Neural progenitor cell (in vitro differentiated cells): ENCODE measurements at regions not wholly inside any gene's neighbourhood (a gene's known extent, or its start where the extent isn't known, plus 50 kb on each side); places are given as distances from the start of the nearest gene placed in this dataset.

Source experiments
- DNase-seq: peaks from one replicate; pipeline ENCODE4 v3.0.0-alpha.2; 2016; ENCODE audit warnings: low spot score
- H2AFZ ChIP-seq: fragments of 200-600 bp; sonication (generic); replicated peaks from 2 replicates; pipeline ENCODE4 v1.6.1; 2016; ENCODE audit warnings: antibody characterized with exemption
- H3F3A ChIP-seq: fragments of 200-600 bp; sonication (generic); 2 replicates; pipeline ENCODE4 v1.6.1; 2016; ENCODE audit warnings: antibody characterized with exemption, low read depth
- H3K27ac ChIP-seq: fragments of 200-600 bp; sonication (generic); 2 replicates; pipeline ENCODE4 v1.5.1; 2016; ENCODE audit warnings: mild to moderate bottlenecking
- H3K27me3 ChIP-seq: fragments of 200-600 bp; sonication (generic); 2 replicates; pipeline ENCODE4 v1.6.1; 2016; ENCODE audit warnings: mild to moderate bottlenecking, moderate library complexity
- H3K36me3 ChIP-seq: fragments of 200-600 bp; sonication (generic); 2 replicates; pipeline ENCODE4 v1.5.1; 2016
- H3K4me1 ChIP-seq: fragments of 200-600 bp; sonication (generic); 2 replicates; pipeline ENCODE4 v1.6.1; 2016; ENCODE audit warnings: mixed run types
- H3K4me2 ChIP-seq: fragments of 200-600 bp; sonication (generic); 2 replicates; pipeline ENCODE4 v1.6.1; 2016
- H3K4me3 ChIP-seq: fragments of 200-600 bp; sonication (generic); 2 replicates; pipeline ENCODE4 v1.5.1; 2016
- H3K79me2 ChIP-seq: fragments of 200-600 bp; sonication (generic); 2 replicates; pipeline ENCODE4 v1.6.1; 2016; ENCODE audit warnings: low read depth
- H3K9ac ChIP-seq: fragments of 200-600 bp; sonication (generic); 2 replicates; pipeline ENCODE4 v1.6.1; 2016
- H3K9me3 ChIP-seq: fragments of 200-600 bp; sonication (generic); 2 replicates; pipeline ENCODE4 v1.5.1; 2016; ENCODE audit warnings: low read depth
- H4K20me1 ChIP-seq: fragments of 200-600 bp; sonication (generic); 2 replicates; pipeline ENCODE4 v1.6.1; 2016; ENCODE audit warnings: low read depth
- H3K27ac Mint-ChIP-seq: 3 replicates; pipeline ENCODE4 v1.8.0; 2021; ENCODE audit warnings: mixed read lengths
- H3K27me3 Mint-ChIP-seq: 2 replicates; pipeline ENCODE4 v1.8.0; 2022; ENCODE audit warnings: low read depth, mild to moderate bottlenecking, inconsistent platforms, moderate library complexity, mixed read lengths; ENCODE audit not compliant: insufficient read depth
- H3K36me3 Mint-ChIP-seq: 3 replicates; pipeline ENCODE4 v1.8.0; 2021; ENCODE audit warnings: mixed read lengths
- H3K4me1 Mint-ChIP-seq: 3 replicates; pipeline ENCODE4 v1.8.0; 2021; ENCODE audit warnings: mixed read lengths
- H3K4me3 Mint-ChIP-seq: 3 replicates; pipeline ENCODE4 v1.8.0; 2021; ENCODE audit warnings: mild to moderate bottlenecking, moderate library complexity, mixed read lengths
- H3K9me3 Mint-ChIP-seq: 3 replicates; pipeline ENCODE4 v1.8.0; 2020; ENCODE audit warnings: mixed read lengths
- CTCF ChIP-seq: fragments of 200-600 bp; sonication (generic); IDR thresholded peaks from 2 replicates; pipeline ENCODE4 v1.5.1; 2017; ENCODE audit warnings: antibody characterized with exemption, mild to moderate bottlenecking
- EZH2 ChIP-seq: fragments of 200-600 bp; sonication (generic); IDR thresholded peaks from 2 replicates; pipeline ENCODE4 v1.6.1; 2017; ENCODE audit warnings: antibody characterized with exemption, mild to moderate bottlenecking, moderate library complexity
- EZH2phosphoT487 ChIP-seq: fragments of 200-600 bp; sonication (generic); IDR thresholded peaks from 2 replicates; pipeline ENCODE4 v1.6.1; 2017; ENCODE audit warnings: antibody characterized with exemption

GRCh38 chr7:142470544-142470830, 212.6 kb upstream of the PRSS58 start:
- H3K9me3 ChIP-seq = no peaks in the 10 kb centered on the region
- no peak overlapping the region for H2AFZ ChIP-seq
- no peaks in the 10 kb centered on the region for H3K27me3 ChIP-seq
- Mint-ChIP-seq H3K27ac (no peak overlapping the region), H3K36me3 (no peaks in the 10 kb centered on the region), H3K9me3 (no peaks in the 10 kb centered on the region), H3K4me1 (no peaks in the 10 kb centered on the region), H3K4me3 (no peak overlapping the region), H3K27me3 (peaks cover 5% of the 10 kb centered on the region)
- H3K4me1 ChIP-seq = no peaks in the 10 kb centered on the region
- TF ChIP-seq CTCF = no peak
- no peak for TF ChIP-seq EZH2phosphoT487
- TF ChIP-seq EZH2 = no peak
- H4K20me1 ChIP-seq = no peaks in the 10 kb centered on the region
- no peak overlapping the region for H3K9ac ChIP-seq
- no peaks in the 10 kb centered on the region for H3K36me3 ChIP-seq
- no peaks in the 10 kb centered on the region for H3F3A ChIP-seq
- no peak overlapping the region for H3K4me3 ChIP-seq
- no peak for DNase-seq
- H3K27ac ChIP-seq = no peak overlapping the region
- no peaks in the 10 kb centered on the region for H3K79me2 ChIP-seq
- no peak overlapping the region for H3K4me2 ChIP-seq

- Histone ChIP-seq H4K20me1 (no peaks in the 10 kb centered on the region), H3K9me3 (no peaks in the 10 kb centered on the region), H3K36me3 (no peaks in the 10 kb centered on the region), H3K9ac (no peak overlapping the region), H3F3A (no peaks in the 10 kb centered on the region), H2AFZ (no peak overlapping the region), H3K4me3 (no peak overlapping the region), H3K4me2 (no peak overlapping the region), H3K79me2 (no peaks in the 10 kb centered on the region), H3K27me3 (no peaks in the 10 kb centered on the region), H3K4me1 (no peaks in the 10 kb centered on the region), H3K27ac (no peak overlapping the region)
- DNase-seq = no peak
- Mint-ChIP-seq H3K27ac (no peak overlapping the region), H3K36me3 (no peaks in the 10 kb centered on the region), H3K4me3 (no peak overlapping the region), H3K27me3 (peaks cover 3% of the 10 kb centered on the region), H3K9me3 (no peaks in the 10 kb centered on the region), H3K4me1 (no peaks in the 10 kb centered on the region)
- TF ChIP-seq CTCF (no peak), EZH2 (no peak), EZH2phosphoT487 (no peak)
Observed at GRCh38 chr7:142469696-142470543, 212.1 kb upstream of the PRSS58 start.

- H3K27me3 Mint-ChIP-seq = peaks cover 3% of the 10 kb centered on the region
- no peaks in the 10 kb centered on the region for H3K27me3 ChIP-seq
- H3K27ac ChIP-seq = no peak overlapping the region
- H3K4me3 Mint-ChIP-seq = no peak overlapping the region
- H2AFZ ChIP-seq = no peak overlapping the region
- H3K79me2 ChIP-seq = no peaks in the 10 kb centered on the region
- H3K4me2 ChIP-seq = no peak overlapping the region
- no peak overlapping the region for H3K27ac Mint-ChIP-seq
- H3F3A ChIP-seq = no peaks in the 10 kb centered on the region
- H3K9me3 Mint-ChIP-seq = no peaks in the 10 kb centered on the region
- TF ChIP-seq EZH2 (no peak), EZH2phosphoT487 (no peak), CTCF (no peak)
- no peaks in the 10 kb centered on the region for H3K36me3 ChIP-seq
- H3K9me3 ChIP-seq = no peaks in the 10 kb centered on the region
- no peak for DNase-seq
- H3K4me1 ChIP-seq = no peaks in the 10 kb centered on the region
- H3K9ac ChIP-seq = no peak overlapping the region
- no peaks in the 10 kb centered on the region for H4K20me1 ChIP-seq
- no peak overlapping the region for H3K4me3 ChIP-seq
- H3K36me3 Mint-ChIP-seq = no peaks in the 10 kb centered on the region
- no peaks in the 10 kb centered on the region for H3K4me1 Mint-ChIP-seq
Observed at GRCh38 chr7:142468871-142469665, 211.2 kb upstream of the PRSS58 start.
